CD4-positive, CD25-positive, alpha-beta regulatory T cell (primary cell): ENCODE measurements at regions not wholly inside any gene's neighbourhood (a gene's known extent, or its start where the extent isn't known, plus 50 kb on each side); places are given as distances from the start of the nearest gene placed in this dataset.

Source experiments
- ATAC-seq, 2 donors: fragments of 150-1000 bp; cut with Tn5 transposase; one replicate each; pipeline ENCODE4 v1.10.0; 2021; ENCODE audit warnings: low read depth in 2 of 2, moderate number of reproducible peaks in 2 of 2, moderate library complexity in 1 of 2
- DNase-seq, 3 donors: peaks; one replicate each; pipeline versions ENCODE4 v3.0.0 to v3.0.0-alpha.2; 2012 to 2022; ENCODE audit warnings: mixed read lengths in 1 of 3
- H3K27ac ChIP-seq: one replicate; pipeline ENCODE4 v1.7.0; 2013; ENCODE audit warnings: mild to moderate bottlenecking, low read length; ENCODE audit not compliant: insufficient read depth, poor library complexity, severe bottlenecking
- H3K27me3 ChIP-seq: one replicate; pipeline ENCODE4 v1.7.0; 2013; ENCODE audit warnings: low read length; ENCODE audit not compliant: control insufficient read depth, insufficient read depth
- H3K36me3 ChIP-seq: one replicate; pipeline ENCODE4 v1.7.0; 2013; ENCODE audit warnings: mild to moderate bottlenecking, low read length, moderate library complexity; ENCODE audit not compliant: control insufficient read depth, insufficient read depth
- H3K4me1 ChIP-seq: 2 replicates; pipeline ENCODE4 v1.7.0; 2013; ENCODE audit warnings: mild to moderate bottlenecking, low read length; ENCODE audit not compliant: insufficient read depth, control insufficient read depth, poor library complexity, severe bottlenecking
- H3K4me3 ChIP-seq: one replicate; pipeline ENCODE4 v1.7.0; 2013; ENCODE audit warnings: low read depth, mild to moderate bottlenecking, low read length, moderate library complexity
- H3K9me3 ChIP-seq, 2 experiments: 1 replicate in 1 of 2; 2 replicates in 1 of 2; pipeline ENCODE4 v1.7.0; 2013; ENCODE audit warnings: low read length in 2 of 2, mild to moderate bottlenecking in 1 of 2, moderate library complexity in 1 of 2; ENCODE audit not compliant: control insufficient read depth in 2 of 2
- H3K27ac Mint-ChIP-seq, 3 donors: one replicate each; pipeline ENCODE4 v1.8.0; 2020 to 2022; ENCODE audit warnings: mild to moderate bottlenecking in 3 of 3, mixed read lengths in 3 of 3, moderate library complexity in 2 of 3
- H3K27me3 Mint-ChIP-seq: one replicate; pipeline ENCODE4 v1.8.0; 2022; ENCODE audit warnings: mild to moderate bottlenecking, mixed read lengths
- H3K36me3 Mint-ChIP-seq: one replicate; pipeline ENCODE4 v1.8.0; 2020; ENCODE audit warnings: mixed read lengths
- H3K4me1 Mint-ChIP-seq, 4 donors: one replicate each; pipeline ENCODE4 v1.8.0; 2020 to 2022; ENCODE audit warnings: mixed read lengths in 4 of 4, mild to moderate bottlenecking in 1 of 4
- H3K4me3 Mint-ChIP-seq, 4 donors: one replicate each; pipeline ENCODE4 v1.8.0; 2020 to 2022; ENCODE audit warnings: mild to moderate bottlenecking in 4 of 4, mixed read lengths in 4 of 4, moderate library complexity in 3 of 4
- H3K9me3 Mint-ChIP-seq, 7 donors: one replicate each; pipeline ENCODE4 v1.8.0; 2020 to 2022; ENCODE audit warnings: mixed read lengths in 7 of 7, mild to moderate bottlenecking in 3 of 7, moderate library complexity in 2 of 7

DNA sequence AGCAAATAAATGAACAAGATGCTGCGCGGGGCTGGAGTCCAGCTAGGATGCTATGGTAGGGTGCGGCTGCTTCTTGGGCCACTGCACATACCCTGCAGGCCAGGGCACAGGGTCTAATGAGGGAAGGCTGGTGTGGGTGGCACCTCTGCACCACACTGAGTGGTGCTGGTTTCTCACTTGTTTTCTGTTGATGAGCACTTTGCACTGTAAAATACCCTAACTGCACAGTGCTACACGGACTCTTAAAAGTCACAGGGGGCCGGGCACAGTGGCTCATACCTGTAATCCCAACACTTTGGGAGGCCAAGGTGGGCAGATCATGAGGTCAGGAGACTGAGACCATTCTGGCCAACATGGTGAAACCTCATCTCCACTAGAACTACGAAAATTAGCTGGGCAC lies 52.7 kb upstream of the DMRT1 start:
- no peak overlapping the region for H3K27ac Mint-ChIP-seq
- no peaks in the 10 kb centered on the region for H3K9me3 Mint-ChIP-seq
- H3K27ac ChIP-seq = no peak overlapping the region
- DNase-seq (no peak), ATAC-seq (no peak)
- no peaks in the 10 kb centered on the region for H3K27me3 ChIP-seq
- no peak overlapping the region for H3K4me3 ChIP-seq
- H3K36me3 ChIP-seq = no peaks in the 10 kb centered on the region
- no peaks in the 10 kb centered on the region for H3K4me1 ChIP-seq
- peaks cover 9% of the 10 kb centered on the region for H3K27me3 Mint-ChIP-seq
- H3K4me1 Mint-ChIP-seq = no peaks in the 10 kb centered on the region
- no peak overlapping the region for H3K4me3 Mint-ChIP-seq
- H3K9me3 ChIP-seq = no peaks in the 10 kb centered on the region
- H3K36me3 Mint-ChIP-seq = no peaks in the 10 kb centered on the region
